H9 (cell line): ENCODE measurements at regions not wholly inside any gene's neighbourhood (a gene's known extent, or its start where the extent isn't known, plus 50 kb on each side); places are given as distances from the start of the nearest gene placed in this dataset.

Experiments used
- DNase-seq: peaks from one replicate; pipeline ENCODE4 v3.0.0-alpha.2; 2017
- H2AFZ ChIP-seq: one replicate; pipeline ENCODE4 v1.6.1; 2013; ENCODE audit warnings: mild to moderate bottlenecking, low read length, control low read depth, moderate library complexity
- H2AK5ac ChIP-seq: 2 replicates; pipeline ENCODE4 v1.6.1; 2013; ENCODE audit warnings: low read length, control low read depth, mixed read lengths; ENCODE audit not compliant: insufficient read length
- H2BK120ac ChIP-seq: one replicate; pipeline ENCODE4 v1.6.1; 2013; ENCODE audit warnings: low read depth, mild to moderate bottlenecking, low read length, control low read depth, inconsistent platforms; ENCODE audit not compliant: poor library complexity, severe bottlenecking
- H2BK12ac ChIP-seq: 2 replicates; pipeline ENCODE4 v1.6.1; 2013; ENCODE audit warnings: low read length, control low read depth, mixed read lengths, low read depth; ENCODE audit not compliant: insufficient read length
- H2BK15ac ChIP-seq: 2 replicates; pipeline ENCODE4 v1.6.1; 2013; ENCODE audit warnings: low read depth, low read length, control low read depth
- H2BK20ac ChIP-seq: one replicate; pipeline ENCODE4 v1.6.1; 2013; ENCODE audit warnings: low read depth, mild to moderate bottlenecking, low read length, control low read depth, inconsistent platforms; ENCODE audit not compliant: poor library complexity, severe bottlenecking
- H2BK5ac ChIP-seq: 2 replicates; pipeline ENCODE4 v1.6.1; 2013; ENCODE audit warnings: low read length, control low read depth, mixed read lengths; ENCODE audit not compliant: insufficient read length
- H3K14ac ChIP-seq: 2 replicates; pipeline ENCODE4 v1.6.1; 2013; ENCODE audit warnings: low read length, control low read depth; ENCODE audit not compliant: insufficient read depth
- H3K18ac ChIP-seq: 2 replicates; pipeline ENCODE4 v1.6.1; 2013; ENCODE audit warnings: low read depth, mild to moderate bottlenecking, mixed read lengths, low read length, control low read depth; ENCODE audit not compliant: insufficient read length
- H3K23ac ChIP-seq: 2 replicates; pipeline ENCODE4 v1.6.1; 2013; ENCODE audit warnings: low read length, control low read depth, mixed read lengths, low read depth; ENCODE audit not compliant: insufficient read length
- H3K23me2 ChIP-seq: 2 replicates; pipeline ENCODE4 v1.6.1; 2013; ENCODE audit warnings: low read depth, mild to moderate bottlenecking, mixed read lengths, low read length, control low read depth; ENCODE audit not compliant: insufficient read length, poor library complexity, severe bottlenecking
- H3K27ac ChIP-seq: 2 replicates; pipeline ENCODE4 v1.5.1; 2013; ENCODE audit warnings: low read length, control low read depth, mixed read lengths, low read depth; ENCODE audit not compliant: insufficient read length
- H3K27me3 ChIP-seq: 2 replicates; pipeline ENCODE4 v1.6.1; 2013; ENCODE audit warnings: low read length, control low read depth, inconsistent platforms; ENCODE audit not compliant: insufficient read depth
- H3K4ac ChIP-seq: 2 replicates; pipeline ENCODE4 v1.6.1; 2013; ENCODE audit warnings: low read depth, mild to moderate bottlenecking, control low read depth, inconsistent platforms, low read length, moderate library complexity
- H3K4me1 ChIP-seq: 2 replicates; pipeline ENCODE4 v1.6.1; 2013; ENCODE audit warnings: low read length, control low read depth, inconsistent platforms; ENCODE audit not compliant: insufficient read depth
- H3K4me2 ChIP-seq: 2 replicates; pipeline ENCODE4 v1.6.1; 2013; ENCODE audit warnings: low read length, control low read depth, mixed read lengths; ENCODE audit not compliant: insufficient read length, insufficient read depth
- H3K56ac ChIP-seq: 2 replicates; pipeline ENCODE4 v1.6.1; 2013; ENCODE audit warnings: low read depth, mild to moderate bottlenecking, mixed read lengths, low read length, control low read depth; ENCODE audit not compliant: insufficient read length
- H3K79me1 ChIP-seq: 2 replicates; pipeline ENCODE4 v1.6.1; 2013; ENCODE audit warnings: low read depth, mild to moderate bottlenecking, moderate library complexity, low read length, control low read depth, inconsistent platforms; ENCODE audit not compliant: insufficient read depth, poor library complexity, severe bottlenecking
- H3K79me2 ChIP-seq: 2 replicates; pipeline ENCODE4 v1.6.1; 2013; ENCODE audit warnings: low read length, control low read depth, inconsistent platforms; ENCODE audit not compliant: insufficient read depth
- H3K9ac ChIP-seq: 2 replicates; pipeline ENCODE4 v1.6.1; 2013; ENCODE audit warnings: low read length, control low read depth, mixed read lengths; ENCODE audit not compliant: insufficient read length; ENCODE audit errors: extremely low read depth
- H3K9me3 ChIP-seq: one replicate; pipeline ENCODE4 v1.6.1; 2013; ENCODE audit warnings: low read depth, low read length, inconsistent platforms; ENCODE audit not compliant: control insufficient read depth
- H3T11ph ChIP-seq: one replicate; pipeline ENCODE4 v1.6.1; 2013; ENCODE audit warnings: mild to moderate bottlenecking, low read length, control low read depth, inconsistent platforms
- H4K20me1 ChIP-seq: one replicate; pipeline ENCODE4 v1.6.1; 2013; ENCODE audit not compliant: control insufficient read depth, insufficient read length, insufficient read depth
- H4K5ac ChIP-seq: 2 replicates; pipeline ENCODE4 v1.6.1; 2013; ENCODE audit warnings: low read depth, mild to moderate bottlenecking, mixed read lengths, low read length, control low read depth; ENCODE audit not compliant: insufficient read length
- H4K8ac ChIP-seq: replicated peaks from 2 replicates; pipeline ENCODE4 v1.6.1; 2013; ENCODE audit warnings: low read length, control low read depth, mixed read lengths, low read depth; ENCODE audit not compliant: insufficient read length
- H4K91ac ChIP-seq: 2 replicates; pipeline ENCODE4 v1.6.1; 2013; ENCODE audit warnings: low read depth, mild to moderate bottlenecking, moderate library complexity, mixed read lengths, low read length, control low read depth; ENCODE audit not compliant: insufficient read length
- H3K27ac Mint-ChIP-seq, 3 experiments: 2 replicates in 2 of 3; 3 replicates in 1 of 3; pipeline ENCODE4 v1.8.0; 2020 to 2021; ENCODE audit warnings: mixed read lengths in 3 of 3, mild to moderate bottlenecking in 1 of 3, moderate library complexity in 1 of 3
- H3K27me3 Mint-ChIP-seq: 2 replicates; pipeline ENCODE4 v1.8.0; 2021; ENCODE audit warnings: low read depth, mild to moderate bottlenecking, moderate library complexity, mixed read lengths
- H3K36me3 Mint-ChIP-seq, 3 experiments: 2 replicates in 2 of 3; 3 replicates in 1 of 3; pipeline ENCODE4 v1.8.0; 2020 to 2021; ENCODE audit warnings: low read depth in 3 of 3, mixed read lengths in 3 of 3; ENCODE audit not compliant: insufficient read depth in 1 of 3
- H3K4me1 Mint-ChIP-seq, 2 experiments: 2 replicates each; pipeline ENCODE4 v1.8.0; 2020; ENCODE audit warnings: mixed read lengths in 2 of 2
- H3K4me3 Mint-ChIP-seq, 2 experiments: 2 replicates in 1 of 2; 3 replicates in 1 of 2; pipeline ENCODE4 v1.8.0; 2020 to 2021; ENCODE audit warnings: mild to moderate bottlenecking in 2 of 2, mixed read lengths in 2 of 2, moderate library complexity in 1 of 2
- H3K9me3 Mint-ChIP-seq, 2 experiments: 2 replicates in 1 of 2; 3 replicates in 1 of 2; pipeline ENCODE4 v1.8.0; 2020; ENCODE audit warnings: mild to moderate bottlenecking in 2 of 2, mixed read lengths in 2 of 2, moderate library complexity in 1 of 2
- CTCF ChIP-seq: fragments of 200-600 bp; sonication (generic); conservative IDR thresholded peaks from 3 replicates; pipeline ENCODE4 v1.8.0; 2021; ENCODE audit warnings: antibody characterized with exemption, mild to moderate bottlenecking
- WGBS: extraction: QIAGEN DNeasy Blood & Tissue Kit; methylation state at CpG from one replicate; pipeline ENCODE4 v1.1.7; 2013; ENCODE audit warnings: missing lambda C conversion rate, low lambda C conversion rate, mixed read lengths; ENCODE audit not compliant: insufficient read length; ENCODE audit errors: extremely low coverage; 5-methylcytosine and 5-hydroxymethylcytosine counted together

GRCh38 chr3:6549296-6549695 is 311.6 kb upstream of the GRM7 start:
- Histone ChIP-seq H2BK120ac (no peak overlapping the region), H4K5ac (no peak overlapping the region), H3T11ph (no peak overlapping the region), H3K4ac (no peak overlapping the region), H2AFZ (no peak overlapping the region), H3K79me2 (no peaks in the 10 kb centered on the region), H3K27ac (no peak overlapping the region), H4K20me1 (no peaks in the 10 kb centered on the region), H2AK5ac (no peak overlapping the region), H2BK12ac (no peak overlapping the region), H3K79me1 (no peaks in the 10 kb centered on the region), H3K9me3 (no peaks in the 10 kb centered on the region), H2BK20ac (no peak overlapping the region), H3K56ac (no peak overlapping the region), H4K8ac (no peak overlapping the region), H3K9ac (no peak overlapping the region), H2BK15ac (no peak overlapping the region), H2BK5ac (no peak overlapping the region), H3K18ac (no peak overlapping the region), H3K27me3 (no peaks in the 10 kb centered on the region), H3K4me2 (no peak overlapping the region), H3K23ac (no peak overlapping the region), H3K14ac (no peak overlapping the region), H3K4me1 (no peaks in the 10 kb centered on the region), H3K23me2 (no peaks in the 10 kb centered on the region), H4K91ac (no peak overlapping the region)
- Mint-ChIP-seq H3K4me1 (peaks cover 10 to 13% of the 10 kb centered on the region in 2 experiments), H3K27me3 (no peaks in the 10 kb centered on the region), H3K36me3 (peaks cover 7 to 17% (median 14%) of the 10 kb centered on the region in 3 experiments; a peak in 6 of 7 replicates), H3K9me3 (peaks cover 16 to 17% of the 10 kb centered on the region in 2 experiments; a peak in 4 of 5 replicates), H3K4me3 (no peak overlapping the region), H3K27ac (no peak overlapping the region)
- TF ChIP-seq CTCF, result no peak
- DNase-seq, result no peak
- WGBS, result no CpG with 5 or more reads among the region's 4 CpGs
